GM21528 (cell line): ENCODE measurements at regions not wholly inside any gene's neighbourhood (a gene's known extent, or its start where the extent isn't known, plus 50 kb on each side); places are given as distances from the start of the nearest gene placed in this dataset.
"Not testable (repeated sequence)": the region's sequence is repeated elsewhere in the genome, so short reads cannot be mapped to it uniquely, and the experiment has no call there.

Source experiments
- ATAC-seq: cut with Tn5 transposase; IDR thresholded peaks from one replicate; pipeline ENCODE4 v1.9.1; 2021; ENCODE audit warnings: mild to moderate bottlenecking, moderate library complexity; ENCODE audit not compliant: unreplicated experiment, low FRiP score

- ATAC-seq = no peak
Measured at GRCh38 chr6:159418997-159419396, 249.8 kb downstream of the FNDC1 start.

- no peak for ATAC-seq
Measured at GRCh38 chr6:159416891-159417560, 247.8 kb downstream of the FNDC1 start.

- ATAC-seq = no peak
Measured at GRCh38 chr6:159415540-159415939, 246.3 kb downstream of the FNDC1 start.

GRCh38 chr6:159414711-159415110, 245.5 kb downstream of the FNDC1 start:
- no peak for ATAC-seq

DNA sequence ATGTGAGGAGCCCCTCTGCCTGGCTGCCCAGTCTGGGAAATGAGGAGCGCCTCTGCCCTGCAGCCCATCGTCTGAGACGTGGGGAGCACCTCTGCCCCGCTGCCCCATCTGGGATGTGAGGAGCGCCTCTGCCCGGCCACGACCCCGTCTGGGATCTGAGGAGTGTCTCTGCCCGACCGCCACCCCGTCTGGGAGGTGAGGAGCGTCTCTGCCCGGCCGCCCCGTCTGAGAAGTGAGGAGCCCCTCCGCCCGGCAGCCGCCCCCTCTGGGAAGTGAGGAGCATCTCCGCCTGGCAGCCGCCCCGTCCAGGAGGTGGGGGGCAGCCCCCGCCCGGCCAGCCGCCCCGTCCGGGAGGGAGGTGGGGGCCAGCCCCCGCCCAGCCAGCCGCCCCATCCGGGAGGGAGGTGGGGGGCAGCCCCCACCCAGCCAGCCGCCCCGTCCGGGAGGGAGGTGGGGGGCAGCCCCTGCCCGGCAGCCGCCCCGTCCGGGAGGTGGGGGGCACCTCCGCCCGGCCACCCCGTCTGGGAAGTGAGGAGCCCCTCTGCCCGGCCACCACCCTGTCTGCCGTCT, 238.1 kb downstream of the FNDC1 start:
- ATAC-seq = not testable (repeated sequence)

DNA sequence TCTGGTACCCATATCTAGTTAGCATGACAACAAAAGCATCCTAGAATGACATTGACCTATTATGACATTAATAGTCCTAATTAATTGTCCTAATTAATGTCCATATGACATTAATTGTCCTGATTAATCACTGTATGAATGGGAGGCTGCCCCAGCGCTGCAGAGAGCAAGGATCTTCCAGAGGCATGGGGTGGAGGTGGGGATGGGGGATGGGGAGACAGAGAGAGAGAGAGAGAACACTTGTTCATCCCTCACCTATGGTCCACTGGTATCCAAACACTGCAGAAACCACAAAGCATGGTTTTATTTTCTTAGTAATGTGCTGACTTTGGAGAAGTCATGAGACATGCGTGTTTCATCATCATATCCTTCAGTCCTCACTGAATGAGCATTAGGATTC, 235.1 kb downstream of the FNDC1 start:
- ATAC-seq = no peak

GRCh38 chr6:159400826-159401225, 231.6 kb downstream of the FNDC1 start:
- no peak for ATAC-seq

GRCh38 chr6:159399751-159400221, 230.6 kb downstream of the FNDC1 start:
- ATAC-seq = no peak

GRCh38 chr6:159398633-159399032, 229.4 kb downstream of the FNDC1 start:
- no peak for ATAC-seq

- no peak for ATAC-seq
Measured at GRCh38 chr6:159397753-159398152, 228.6 kb downstream of the FNDC1 start.

- ATAC-seq = no peak
Measured at GRCh38 chr6:159395609-159396008, 226.4 kb downstream of the FNDC1 start.

- not testable (repeated sequence) for ATAC-seq
Measured at GRCh38 chr6:159392695-159393094, 223.5 kb downstream of the FNDC1 start.

DNA sequence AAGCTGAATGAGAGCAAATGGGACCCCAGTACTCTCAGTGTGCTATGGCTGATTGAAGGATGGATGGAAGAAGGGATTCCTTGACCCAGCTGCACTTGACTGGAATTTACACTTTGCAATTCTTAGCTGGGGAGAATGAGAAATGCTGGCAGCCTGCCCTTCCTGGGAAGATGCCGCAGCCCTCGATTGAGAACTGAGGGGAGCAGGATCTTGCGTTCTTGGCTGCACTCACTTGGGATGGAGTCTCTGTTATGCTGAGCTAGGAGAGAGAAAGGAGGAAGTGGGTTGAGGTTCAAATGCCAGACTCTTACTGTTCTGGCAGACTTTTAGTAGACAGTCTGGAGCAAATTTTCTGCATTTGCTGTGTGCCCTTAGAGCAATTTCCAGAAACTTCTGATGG, 221.2 kb downstream of the FNDC1 start:
- no peak for ATAC-seq

- no peak for ATAC-seq
Measured at GRCh38 chr6:159389695-159390094, 220.5 kb downstream of the FNDC1 start.

DNA sequence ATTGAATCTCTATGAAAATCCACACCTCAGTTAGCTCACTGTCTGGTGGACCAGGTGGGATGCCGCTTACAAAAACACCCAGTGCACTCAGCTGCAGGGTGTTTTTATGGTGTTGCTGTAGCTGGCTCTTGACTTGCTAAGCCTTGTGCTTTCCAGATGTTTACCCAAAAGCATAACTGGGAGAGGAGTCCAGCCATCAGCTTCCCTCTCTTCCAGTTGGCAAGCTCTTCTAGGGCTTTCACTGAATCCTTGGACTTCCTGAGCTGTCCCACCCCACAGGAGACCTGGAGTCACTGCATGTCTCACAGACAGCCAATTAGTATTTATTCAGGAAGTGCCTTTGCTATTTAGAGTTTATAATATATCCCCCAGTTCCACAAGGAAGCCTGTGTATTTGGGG, 210.9 kb downstream of the FNDC1 start:
- ATAC-seq = no peak

DNA sequence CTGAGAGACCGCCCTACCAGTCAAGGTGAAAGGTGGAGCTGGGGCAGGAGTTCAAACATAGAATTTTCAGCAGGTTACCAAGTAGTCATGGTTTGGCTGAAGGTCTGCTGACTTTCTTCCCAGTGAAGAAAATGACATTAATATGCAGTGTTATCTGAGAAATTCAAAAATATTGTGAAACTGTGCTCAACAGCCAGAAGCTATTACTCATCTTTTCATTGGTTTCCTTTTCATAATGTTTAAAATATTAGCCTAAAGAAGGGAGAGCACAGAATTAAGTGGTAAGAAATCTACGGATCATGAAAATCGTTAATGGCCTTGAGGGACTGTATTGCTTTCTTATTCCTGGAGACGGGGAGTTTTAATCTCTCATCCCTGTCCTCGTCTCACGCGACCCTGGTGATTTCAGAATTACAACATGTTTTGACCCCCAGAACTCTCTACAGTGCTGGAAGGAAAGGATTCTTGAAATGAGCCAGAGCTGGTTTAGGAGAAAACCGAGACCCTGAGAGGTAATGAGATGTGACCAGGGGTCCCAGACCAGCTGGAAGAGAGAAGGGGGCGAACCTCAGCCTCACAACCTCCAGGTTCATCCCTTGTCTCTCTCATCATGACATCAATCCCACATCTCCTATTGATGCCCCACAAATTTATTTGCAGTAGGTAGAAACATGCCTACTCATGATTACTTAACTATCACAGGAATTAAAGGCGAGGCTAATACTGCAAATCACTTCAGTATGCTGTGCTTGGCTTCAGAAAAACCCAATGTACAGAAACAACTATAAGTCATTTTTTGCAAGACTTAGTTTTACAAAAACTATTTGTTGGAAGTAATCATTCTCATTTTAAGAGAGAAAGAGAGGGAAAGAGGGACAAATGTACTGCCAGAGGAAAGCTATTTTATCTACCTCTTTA, 209.5 kb downstream of the FNDC1 start:
- ATAC-seq = no peak

GRCh38 chr6:159376516-159377158, 207.4 kb downstream of the FNDC1 start:
- no peak for ATAC-seq

DNA sequence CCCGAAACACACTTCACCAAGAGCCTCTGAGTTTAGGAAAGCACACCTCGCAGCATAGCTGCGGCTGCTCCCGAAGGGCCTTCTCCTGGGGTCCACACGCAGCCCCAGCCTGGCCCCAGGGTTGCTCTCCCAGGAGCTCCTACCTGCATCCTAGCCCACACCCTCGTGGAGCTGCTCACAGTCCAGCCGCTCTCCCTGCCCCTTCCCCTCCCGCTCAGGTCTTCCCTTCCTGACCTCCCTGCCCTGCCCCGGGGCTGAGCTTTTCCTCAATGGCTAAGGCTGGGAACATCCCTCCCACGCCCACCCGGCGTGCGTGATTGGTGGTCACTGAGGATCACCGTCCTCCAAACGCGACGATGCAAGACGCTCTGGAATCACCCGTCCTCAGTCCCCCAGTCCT, 205.8 kb downstream of the FNDC1 start:
- no peak for ATAC-seq

DNA sequence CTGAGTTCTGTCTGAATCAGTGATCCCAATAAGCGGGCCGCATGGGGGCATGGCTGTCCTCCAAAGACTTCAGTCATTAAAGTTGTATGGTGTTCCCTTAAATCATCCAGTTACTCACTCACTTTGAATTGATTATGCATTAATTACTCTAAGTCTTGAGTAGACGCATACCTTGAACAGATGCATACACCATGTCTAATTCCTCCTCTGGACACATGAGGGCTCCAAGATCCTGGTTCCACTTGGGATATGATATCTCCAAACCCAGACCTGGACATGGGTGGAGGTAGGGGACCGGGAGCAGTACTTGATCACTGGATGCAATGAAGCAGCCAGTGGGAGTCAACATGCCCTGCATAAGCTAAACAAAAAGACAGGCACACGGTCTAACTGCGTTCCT, 204.5 kb downstream of the FNDC1 start:
- no peak for ATAC-seq

DNA sequence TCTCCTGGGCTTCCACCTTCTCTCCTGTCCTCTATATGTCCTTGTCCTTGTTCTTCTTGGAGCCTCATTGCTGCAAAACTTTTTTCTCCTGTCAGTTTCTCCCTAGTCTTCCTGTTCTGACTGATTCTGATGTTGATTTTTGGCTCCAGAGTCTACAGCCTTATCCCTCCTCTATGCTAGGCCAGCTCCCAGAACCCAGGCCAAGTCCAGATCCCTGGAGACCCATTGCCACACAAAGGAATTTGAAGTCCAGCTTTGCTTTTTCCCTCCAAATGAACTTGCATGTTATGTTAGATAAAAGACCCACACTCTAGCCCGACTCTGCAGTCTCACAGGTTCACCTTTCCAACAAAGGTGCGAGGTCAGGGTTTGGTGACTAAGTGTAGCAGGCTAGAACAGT, 203.1 kb downstream of the FNDC1 start:
- no peak for ATAC-seq

DNA sequence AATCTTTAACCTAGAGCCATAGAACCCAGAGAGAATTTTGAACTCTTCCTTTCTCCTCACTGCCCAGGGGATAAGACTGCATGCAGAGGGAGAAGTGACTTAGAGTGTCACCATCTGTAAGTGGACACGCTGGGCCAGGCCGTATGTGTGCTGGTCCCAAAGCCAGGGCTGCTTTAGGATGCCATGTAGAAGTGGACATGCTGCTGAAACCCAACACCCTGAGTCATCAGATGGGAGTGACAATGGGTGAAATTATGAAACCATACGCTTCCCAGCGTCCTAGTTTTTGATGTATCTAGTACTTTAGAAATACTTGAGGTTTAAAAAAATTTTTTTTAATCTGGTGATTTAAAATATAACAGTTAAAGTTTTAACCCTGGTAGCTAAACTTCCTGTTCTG, 191.1 kb downstream of the FNDC1 start:
- no peak for ATAC-seq
